B cell (primary cell): ENCODE measurements at regions not wholly inside any gene's neighbourhood (a gene's known extent, or its start where the extent isn't known, plus 50 kb on each side); places are given as distances from the start of the nearest gene placed in this dataset.

Source experiments
- ATAC-seq: fragments of 200-7000 bp; cut with Tn5 transposase; one replicate; pipeline ENCODE4 v1.10.0; 2021; ENCODE audit warnings: low read depth, mild to moderate bottlenecking, moderate number of reproducible peaks, moderate library complexity
- CTCF ChIA-PET: fragments of 350-600 bp; sonication (Branson Sonifier 250); formaldehyde crosslinking; loops from one replicate; lab custom pipeline; 2021; ENCODE audit warnings: antibody characterized with exemption, inconsistent platforms; lab: Charles Lee
- POLR2A ChIA-PET: fragments of 350-600 bp; sonication (Branson Sonifier 250); formaldehyde crosslinking; loops from one replicate; lab custom pipeline; 2021; ENCODE audit warnings: antibody characterized with exemption; lab: Charles Lee
- DNase-seq: peaks from one replicate; pipeline ENCODE4 v3.0.0; 2013
- H2AFZ ChIP-seq: 2 replicates; pipeline ENCODE4 v1.6.1; 2012; ENCODE audit warnings: mild to moderate bottlenecking, low read depth, low read length; ENCODE audit not compliant: insufficient read depth, poor library complexity, severe bottlenecking
- H3K27ac ChIP-seq, 2 donors: 1 replicate in 1 of 2; 2 replicates in 1 of 2; pipeline ENCODE4 v1.5.1; 2012 to 2013; ENCODE audit warnings: low read length in 2 of 2, mild to moderate bottlenecking in 2 of 2, moderate library complexity in 1 of 2
- H3K27me3 ChIP-seq, 4 experiments: fragments of 200-600 bp in 1 of 4; sonication (generic) in 1 of 4; replicated peaks in 1 of 4; 1 replicate in 2 of 4; 2 replicates in 2 of 4; pipeline versions ENCODE4 v1.6.1 to v1.7.0; 2013 to 2016; ENCODE audit warnings: low read length in 3 of 4, mild to moderate bottlenecking in 2 of 4, mixed read lengths in 1 of 4, moderate library complexity in 1 of 4; ENCODE audit not compliant: insufficient read depth in 4 of 4, control insufficient read depth in 3 of 4; ENCODE audit errors: control extremely low read depth in 1 of 4
- H3K36me3 ChIP-seq, 2 experiments: replicated peaks in 1 of 2; 1 replicate in 1 of 2; 2 replicates in 1 of 2; pipeline versions ENCODE4 v1.6.1 to v1.7.1; 2013; ENCODE audit warnings: low read length in 1 of 2; ENCODE audit not compliant: insufficient read depth in 2 of 2, control insufficient read depth in 1 of 2; ENCODE audit errors: control extremely low read depth in 1 of 2, extremely low read depth in 1 of 2
- H3K4me1 ChIP-seq, 2 donors: fragments of 200-600 bp in 1 of 2; sonication (generic) in 1 of 2; 1 replicate in 1 of 2; 2 replicates in 1 of 2; pipeline versions ENCODE4 v1.5.1 to v1.6.1; 2013 to 2017; ENCODE audit warnings: low read length in 2 of 2; ENCODE audit not compliant: control insufficient read depth in 2 of 2, insufficient read depth in 2 of 2
- H3K4me2 ChIP-seq: replicated peaks from 2 replicates; pipeline ENCODE3; 2012; ENCODE audit warnings: mild to moderate bottlenecking, low read depth, low read length; ENCODE audit not compliant: poor library complexity, severe bottlenecking
- H3K4me3 ChIP-seq, 5 experiments: fragments of 200-600 bp in 1 of 5; sonication (generic) in 1 of 5; 1 replicate in 3 of 5; 2 replicates in 2 of 5; pipeline versions ENCODE4 v1.5.1 to v1.7.0; 2011 to 2016; ENCODE audit warnings: low read length in 4 of 5, mild to moderate bottlenecking in 4 of 5, low read depth in 2 of 5, control low read depth in 1 of 5, moderate library complexity in 1 of 5; ENCODE audit not compliant: insufficient read depth in 1 of 5; ENCODE audit errors: control extremely low read depth in 1 of 5, extremely low read depth in 1 of 5
- H3K79me2 ChIP-seq: fragments of 200-600 bp; sonication (generic); one replicate; pipeline ENCODE4 v1.6.0; 2016; ENCODE audit warnings: low read length; ENCODE audit not compliant: control insufficient read depth, insufficient read depth
- H3K9ac ChIP-seq: fragments of 200-600 bp; sonication (generic); 2 replicates; pipeline ENCODE4 v1.6.1; 2017; ENCODE audit warnings: mild to moderate bottlenecking, low read length, moderate library complexity
- H3K9me3 ChIP-seq, 3 donors: one replicate each; pipeline versions ENCODE4 v1.6.1 to v1.7.1; 2013; ENCODE audit warnings: low read length in 2 of 3; ENCODE audit not compliant: control insufficient read depth in 2 of 3, insufficient read depth in 1 of 3; ENCODE audit errors: control extremely low read depth in 1 of 3
- H4K20me1 ChIP-seq: 2 replicates; pipeline ENCODE4 v1.6.0; 2012; ENCODE audit warnings: mild to moderate bottlenecking, low read length; ENCODE audit not compliant: insufficient read depth, control insufficient read depth, poor library complexity, severe bottlenecking
- H3K27ac Mint-ChIP-seq: one replicate; pipeline ENCODE4 v1.8.0; 2021; ENCODE audit warnings: mixed read lengths
- H3K27me3 Mint-ChIP-seq: one replicate; pipeline ENCODE4 v1.8.0; 2021; ENCODE audit warnings: mixed read lengths
- H3K4me1 Mint-ChIP-seq: one replicate; pipeline ENCODE4 v1.8.0; 2021; ENCODE audit warnings: mixed read lengths
- H3K4me3 Mint-ChIP-seq: one replicate; pipeline ENCODE4 v1.8.0; 2021; ENCODE audit warnings: mixed read lengths
- H3K9me3 Mint-ChIP-seq: one replicate; pipeline ENCODE4 v1.8.0; 2022; ENCODE audit warnings: mixed read lengths; ENCODE audit not compliant: insufficient read depth
- CTCF ChIP-seq: fragments of 200-600 bp; IDR thresholded peaks from one replicate; pipeline ENCODE4 v1.8.0; 2022; ENCODE audit warnings: antibody characterized with exemption, mild to moderate bottlenecking
- EZH2 ChIP-seq: IDR thresholded peaks from 2 replicates; pipeline ENCODE4 v1.6.1; 2012; ENCODE audit warnings: borderline replicate concordance, low read depth, mild to moderate bottlenecking, moderate library complexity, low read length; ENCODE audit not compliant: insufficient read depth, poor library complexity, severe bottlenecking
- WGBS: methylation state at CpG from one replicate; pipeline ENCODE4 v1.1.5; 2013; ENCODE audit warnings: missing lambda C conversion rate; ENCODE audit not compliant: insufficient coverage; 5-methylcytosine and 5-hydroxymethylcytosine counted together
- intact Hi-C: fragments of 100-400 bp; cut with micrococcal nuclease; formaldehyde crosslinking; loops from one replicate; pipeline ENCODE4 v1.10.0; 2022

DNA sequence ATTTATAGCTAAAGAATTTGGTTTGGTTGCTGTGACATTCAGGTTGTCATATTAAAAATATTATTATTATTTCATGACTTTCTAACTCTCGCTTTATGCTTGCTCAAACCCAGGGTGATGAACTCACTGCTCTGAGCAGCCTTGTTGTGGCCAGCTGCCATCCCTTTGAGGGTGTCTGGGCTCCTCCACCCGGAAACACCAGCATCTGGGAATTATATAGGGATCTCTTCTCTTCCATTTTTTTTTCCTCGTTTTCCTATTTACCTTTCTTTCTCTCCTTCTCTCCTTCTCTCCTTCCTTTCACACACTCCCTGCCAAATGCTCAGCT lies 355.8 kb upstream of the SMARCA2 start:
- no peaks in the 10 kb centered on the region for H3K9me3 ChIP-seq
- Mint-ChIP-seq H3K9me3 (peaks cover 2% of the 10 kb centered on the region), H3K4me3 (no peak overlapping the region), H3K27ac (no peak overlapping the region), H3K27me3 (peaks cover 21% of the 10 kb centered on the region), H3K4me1 (no peaks in the 10 kb centered on the region)
- no peak overlapping the region for H2AFZ ChIP-seq
- no peak for ATAC-seq
- no peak overlapping the region for H3K9ac ChIP-seq
- CTCF ChIA-PET, result no interaction called here
- no CpG with 5 or more reads among the region's 3 CpGs for WGBS
- no peak for TF ChIP-seq CTCF
- TF ChIP-seq EZH2, result no peak
- H3K27me3 ChIP-seq, result peaks cover 0 to 2% (median 0%) of the 10 kb centered on the region in 4 experiments
- no peaks in the 10 kb centered on the region for H3K79me2 ChIP-seq
- POLR2A ChIA-PET, result no interaction called here
- no peaks in the 10 kb centered on the region for H4K20me1 ChIP-seq
- H3K27ac ChIP-seq, result no peak overlapping the region
- no peaks in the 10 kb centered on the region for H3K4me1 ChIP-seq
- no peak overlapping the region for H3K4me2 ChIP-seq
- no peak for DNase-seq
- no peaks in the 10 kb centered on the region for H3K36me3 ChIP-seq
- intact Hi-C loops, result no loop called here
- no peak overlapping the region for H3K4me3 ChIP-seq

DNA sequence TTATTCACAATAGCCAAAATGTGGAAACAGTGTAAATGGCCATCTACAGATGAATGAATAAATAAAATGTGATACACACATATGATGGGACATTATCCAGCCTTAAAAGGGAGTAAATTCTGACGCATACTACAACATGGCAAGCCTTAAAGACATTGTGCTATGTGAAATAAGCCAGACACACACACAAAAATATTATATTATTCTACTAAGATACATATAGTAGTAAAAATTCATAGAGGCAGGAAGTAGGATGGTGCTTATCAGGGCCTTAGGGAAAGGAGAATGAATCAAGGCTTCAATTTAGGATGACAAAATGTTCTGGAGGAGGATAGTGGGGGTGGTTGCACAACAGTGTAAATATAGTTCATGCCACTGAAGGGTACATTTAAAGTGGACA lies 346.7 kb upstream of the SMARCA2 start:
- Histone ChIP-seq H3K4me2 (no peak overlapping the region), H4K20me1 (no peaks in the 10 kb centered on the region), H3K27ac (no peak overlapping the region), H3K79me2 (no peaks in the 10 kb centered on the region), H3K9me3 (peaks cover 0 to 2% (median 0%) of the 10 kb centered on the region in 3 donors), H2AFZ (no peak overlapping the region), H3K27me3 (no peaks in the 10 kb centered on the region), H3K4me1 (no peaks in the 10 kb centered on the region), H3K9ac (no peak overlapping the region), H3K4me3 (no peak overlapping the region), H3K36me3 (no peaks in the 10 kb centered on the region)
- no peaks in the 10 kb centered on the region for H3K27me3 Mint-ChIP-seq
- intact Hi-C loops, result no loop called here
- TF ChIP-seq CTCF (no peak), EZH2 (no peak)
- ChIA-PET POLR2A (no interaction called here), CTCF (no interaction called here)
- no peak for DNase-seq
- no peaks in the 10 kb centered on the region for H3K4me1 Mint-ChIP-seq
- H3K4me3 Mint-ChIP-seq, result no peak overlapping the region
- no peak overlapping the region for H3K27ac Mint-ChIP-seq
- peaks cover 10% of the 10 kb centered on the region for H3K9me3 Mint-ChIP-seq
- ATAC-seq, result no peak
- no CpG with 5 or more reads among the region's 1 CpG for WGBS
